Right atrium auricular region (tissue), 2 donors: ENCODE measurements at regions not wholly inside any gene's neighbourhood (a gene's known extent, or its start where the extent isn't known, plus 50 kb on each side); places are given as distances from the start of the nearest gene placed in this dataset.
A peak's percentile ranks its signal among the peaks of the same experiment; 100 is the strongest.
"Not testable (repeated sequence)": the region's sequence is repeated elsewhere in the genome, so short reads cannot be mapped to it uniquely, and the experiment has no call there.

Experiments used
- DNase-seq: peaks from one replicate; pipeline ENCODE4 v3.0.0-alpha.2; 2019; ENCODE audit warnings: low spot score
- H3K27ac ChIP-seq, 2 donors: fragments of 200-600 bp; sonication (generic); 1 replicate in 1 of 2; 2 replicates in 1 of 2; pipeline ENCODE4 v1.5.1; 2016 to 2019
- H3K27me3 ChIP-seq, 2 donors: fragments of 200-600 bp; sonication (generic); one replicate each; pipeline versions ENCODE4 v1.5.1 to v1.6.0; 2017 to 2019
- H3K36me3 ChIP-seq: fragments of 200-600 bp; sonication (generic); one replicate; pipeline ENCODE4 v1.5.1; 2016
- H3K4me1 ChIP-seq, 2 donors: fragments of 200-600 bp; sonication (generic); one replicate each; pipeline versions ENCODE4 v1.5.1 to v1.6.0; 2017 to 2019
- H3K4me3 ChIP-seq, 2 donors: fragments of 200-600 bp; sonication (generic); 1 replicate in 1 of 2; 2 replicates in 1 of 2; pipeline ENCODE4 v1.5.1; 2017 to 2019; ENCODE audit warnings: mild to moderate bottlenecking in 1 of 2, moderate library complexity in 1 of 2
- H3K9me3 ChIP-seq, 2 donors: fragments of 200-600 bp; sonication (generic); one replicate each; pipeline ENCODE4 v1.5.1; 2019
- CTCF ChIP-seq, 2 donors: fragments of 200-600 bp; sonication (generic); IDR thresholded peaks; one replicate each; pipeline ENCODE4 v1.5.1; 2019; ENCODE audit warnings: antibody characterized with exemption in 2 of 2

- no peaks in the 10 kb centered on the region for H3K9me3 ChIP-seq
- no peak for TF ChIP-seq CTCF (IDR thresholded peaks at IDR 0.05)
- H3K4me1 ChIP-seq, result peaks cover 0 to 35% of the 10 kb centered on the region in 2 donors
- no peaks in the 10 kb centered on the region for H3K36me3 ChIP-seq
- H3K27me3 ChIP-seq, result no peaks in the 10 kb centered on the region
- H3K4me3 ChIP-seq, result no peak overlapping the region
- DNase-seq, result no peak
- H3K27ac ChIP-seq, result peak overlapping the region; percentile 43 to 70
Measured at GRCh38 chr6:30819297-30819917, 64.9 kb upstream of the DDR1 start.

- H3K36me3 ChIP-seq, result no peaks in the 10 kb centered on the region
Measured at GRCh38 chr6:30818391-30818841, 65.9 kb upstream of the DDR1 start.

GRCh38 chr6:30816791-30817739, 67.3 kb upstream of the DDR1 start:
- no peak overlapping the region for H3K4me3 ChIP-seq
- peak overlapping the region in 1 of 2 donors; percentile 22 for H3K27ac ChIP-seq
- no peaks in the 10 kb centered on the region for H3K36me3 ChIP-seq
- no peaks in the 10 kb centered on the region for H3K9me3 ChIP-seq
- no peak for DNase-seq
- no peak for TF ChIP-seq CTCF (IDR thresholded peaks at IDR 0.05)
- H3K4me1 ChIP-seq, result peaks cover 0 to 44% of the 10 kb centered on the region in 2 donors
- H3K27me3 ChIP-seq, result no peaks in the 10 kb centered on the region

More at GRCh38 chr6:30818391-30818841, 65.9 kb upstream of the DDR1 start:
- peak overlapping the region in 1 of 2 donors; percentile 70 for H3K27ac ChIP-seq
- no peaks in the 10 kb centered on the region for H3K27me3 ChIP-seq
- peaks cover 0 to 45% of the 10 kb centered on the region in 2 donors for H3K4me1 ChIP-seq
- H3K4me3 ChIP-seq, result no peak overlapping the region
- no peak for TF ChIP-seq CTCF (IDR thresholded peaks at IDR 0.05)
- DNase-seq, result no peak
- H3K9me3 ChIP-seq, result no peaks in the 10 kb centered on the region

GRCh38 chr6:30816296-30816695, 68.0 kb upstream of the DDR1 start:
- not testable (repeated sequence) for DNase-seq, H3K4me3 ChIP-seq, H3K27me3 ChIP-seq, H3K27ac ChIP-seq, H3K9me3 ChIP-seq, H3K36me3 ChIP-seq
- peaks cover 0 to 38% of the 10 kb centered on the region in 2 donors for H3K4me1 ChIP-seq

GRCh38 chr6:30815041-30815742, 69.1 kb upstream of the DDR1 start:
- not testable (repeated sequence) for H3K4me3 ChIP-seq, H3K27ac ChIP-seq, DNase-seq, H3K27me3 ChIP-seq, H3K9me3 ChIP-seq, H3K36me3 ChIP-seq
- peaks cover 0 to 29% of the 10 kb centered on the region in 2 donors for H3K4me1 ChIP-seq

GRCh38 chr6:30814146-30815040, 69.9 kb upstream of the DDR1 start:
- no peak for DNase-seq
- no peaks in the 10 kb centered on the region for H3K27me3 ChIP-seq
- no peaks in the 10 kb centered on the region for H3K36me3 ChIP-seq
- H3K27ac ChIP-seq, result peak overlapping the region; percentile 52 to 80
- H3K9me3 ChIP-seq, result no peaks in the 10 kb centered on the region
- H3K4me1 ChIP-seq, result peaks cover 0 to 21% of the 10 kb centered on the region in 2 donors
- no peak overlapping the region for H3K4me3 ChIP-seq
- TF ChIP-seq CTCF (IDR thresholded peaks at IDR 0.05), result no peak
